Smooth muscle cell (in vitro differentiated cells): ENCODE measurements at regions not wholly inside any gene's neighbourhood (a gene's known extent, or its start where the extent isn't known, plus 50 kb on each side); places are given as distances from the start of the nearest gene placed in this dataset.

ENCODE experiments used
- DNase-seq: peaks from one replicate; lab custom pipeline; 2025; ENCODE audit not compliant: unreplicated experiment; lab: John Stamatoyannopoulos, UW
- H2AFZ ChIP-seq: fragments of 200-600 bp; sonication (generic); 2 replicates; pipeline ENCODE4 v1.6.0; 2016; ENCODE audit warnings: antibody characterized with exemption, low read depth, mild to moderate bottlenecking
- H3F3A ChIP-seq: fragments of 200-600 bp; sonication (generic); 2 replicates; pipeline ENCODE4 v1.6.0; 2017; ENCODE audit warnings: antibody characterized with exemption, low read depth
- H3K27ac ChIP-seq: fragments of 200-600 bp; sonication (generic); 2 replicates; pipeline ENCODE4 v1.5.1; 2016; ENCODE audit warnings: low read depth, mild to moderate bottlenecking
- H3K27me3 ChIP-seq: fragments of 200-600 bp; sonication (generic); 2 replicates; pipeline ENCODE4 v1.6.1; 2016; ENCODE audit warnings: low read depth, mild to moderate bottlenecking
- H3K36me3 ChIP-seq: fragments of 200-600 bp; sonication (generic); 2 replicates; pipeline ENCODE4 v1.5.1; 2016; ENCODE audit warnings: low read depth
- H3K4me1 ChIP-seq: fragments of 200-600 bp; sonication (generic); 2 replicates; pipeline ENCODE4 v1.5.1; 2016; ENCODE audit warnings: low read depth
- H3K4me2 ChIP-seq: fragments of 200-600 bp; sonication (generic); 2 replicates; pipeline ENCODE4 v1.6.0; 2016; ENCODE audit warnings: mild to moderate bottlenecking
- H3K4me3 ChIP-seq: fragments of 200-600 bp; sonication (generic); 2 replicates; pipeline ENCODE4 v1.5.1; 2016; ENCODE audit warnings: mild to moderate bottlenecking
- H3K79me2 ChIP-seq: fragments of 200-600 bp; sonication (generic); 2 replicates; pipeline ENCODE4 v1.6.0; 2016; ENCODE audit warnings: low read depth, mild to moderate bottlenecking
- H3K9ac ChIP-seq: fragments of 200-600 bp; sonication (generic); 2 replicates; pipeline ENCODE4 v1.6.0; 2016; ENCODE audit warnings: low read depth
- H3K9me3 ChIP-seq: fragments of 200-600 bp; sonication (generic); replicated peaks from 2 replicates; pipeline ENCODE4 v1.5.1; 2016; ENCODE audit warnings: low read depth
- H4K20me1 ChIP-seq: fragments of 200-600 bp; sonication (generic); 2 replicates; pipeline ENCODE4 v1.6.0; 2016; ENCODE audit warnings: low read depth
- WGBS: methylation state at CpG from one replicate; pipeline ENCODE4 v1.1.7; 2016; ENCODE audit warnings: low lambda C conversion rate; 5-methylcytosine and 5-hydroxymethylcytosine counted together
- TF ChIP-seq, protein P1 (sequence below): fragments of 200-600 bp; sonication (generic); IDR thresholded peaks from 2 replicates; pipeline ENCODE4 v1.5.1; 2017; ENCODE audit warnings: borderline replicate concordance, mild to moderate bottlenecking, antibody characterized with exemption; ENCODE audit not compliant: insufficient read depth, poor library complexity, severe bottlenecking

GRCh38 chr9:92176068-92176799 is 61.0 kb upstream of the SPTLC1 start:
- Histone ChIP-seq H2AFZ (no peak overlapping the region), H3F3A (peaks cover 4% of the 10 kb centered on the region), H3K79me2 (no peaks in the 10 kb centered on the region), H3K4me3 (no peak overlapping the region), H3K36me3 (no peaks in the 10 kb centered on the region), H3K4me1 (peaks cover 3% of the 10 kb centered on the region), H3K27ac (no peak overlapping the region), H3K27me3 (no peaks in the 10 kb centered on the region), H3K9me3 (no peaks in the 10 kb centered on the region), H3K4me2 (no peak overlapping the region), H4K20me1 (no peaks in the 10 kb centered on the region), H3K9ac (no peak overlapping the region)
- 95% methylated on average over 9 of the region's 9 CpGs for WGBS
- no peak for DNase-seq
- TF ChIP-seq, protein P1, sequence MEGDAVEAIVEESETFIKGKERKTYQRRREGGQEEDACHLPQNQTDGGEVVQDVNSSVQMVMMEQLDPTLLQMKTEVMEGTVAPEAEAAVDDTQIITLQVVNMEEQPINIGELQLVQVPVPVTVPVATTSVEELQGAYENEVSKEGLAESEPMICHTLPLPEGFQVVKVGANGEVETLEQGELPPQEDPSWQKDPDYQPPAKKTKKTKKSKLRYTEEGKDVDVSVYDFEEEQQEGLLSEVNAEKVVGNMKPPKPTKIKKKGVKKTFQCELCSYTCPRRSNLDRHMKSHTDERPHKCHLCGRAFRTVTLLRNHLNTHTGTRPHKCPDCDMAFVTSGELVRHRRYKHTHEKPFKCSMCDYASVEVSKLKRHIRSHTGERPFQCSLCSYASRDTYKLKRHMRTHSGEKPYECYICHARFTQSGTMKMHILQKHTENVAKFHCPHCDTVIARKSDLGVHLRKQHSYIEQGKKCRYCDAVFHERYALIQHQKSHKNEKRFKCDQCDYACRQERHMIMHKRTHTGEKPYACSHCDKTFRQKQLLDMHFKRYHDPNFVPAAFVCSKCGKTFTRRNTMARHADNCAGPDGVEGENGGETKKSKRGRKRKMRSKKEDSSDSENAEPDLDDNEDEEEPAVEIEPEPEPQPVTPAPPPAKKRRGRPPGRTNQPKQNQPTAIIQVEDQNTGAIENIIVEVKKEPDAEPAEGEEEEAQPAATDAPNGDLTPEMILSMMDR, result no peak

GRCh38 chr9:92175441-92175840 is 60.2 kb upstream of the SPTLC1 start:
- no peak overlapping the region for H3K27ac ChIP-seq
- H3K4me1 ChIP-seq, result no peaks in the 10 kb centered on the region
- H3K4me3 ChIP-seq, result no peak overlapping the region
- no peaks in the 10 kb centered on the region for H3K36me3 ChIP-seq
- 98% methylated on average over 2 of the region's 2 CpGs for WGBS
- DNase-seq, result no peak
- H3K4me2 ChIP-seq, result no peak overlapping the region
- TF ChIP-seq, protein P1, result no peak
- no peaks in the 10 kb centered on the region for H3K27me3 ChIP-seq
- no peaks in the 10 kb centered on the region for H4K20me1 ChIP-seq
- H2AFZ ChIP-seq, result no peak overlapping the region
- H3K79me2 ChIP-seq, result no peaks in the 10 kb centered on the region
- no peak overlapping the region for H3K9ac ChIP-seq
- no peaks in the 10 kb centered on the region for H3K9me3 ChIP-seq
- no peaks in the 10 kb centered on the region for H3F3A ChIP-seq

DNA sequence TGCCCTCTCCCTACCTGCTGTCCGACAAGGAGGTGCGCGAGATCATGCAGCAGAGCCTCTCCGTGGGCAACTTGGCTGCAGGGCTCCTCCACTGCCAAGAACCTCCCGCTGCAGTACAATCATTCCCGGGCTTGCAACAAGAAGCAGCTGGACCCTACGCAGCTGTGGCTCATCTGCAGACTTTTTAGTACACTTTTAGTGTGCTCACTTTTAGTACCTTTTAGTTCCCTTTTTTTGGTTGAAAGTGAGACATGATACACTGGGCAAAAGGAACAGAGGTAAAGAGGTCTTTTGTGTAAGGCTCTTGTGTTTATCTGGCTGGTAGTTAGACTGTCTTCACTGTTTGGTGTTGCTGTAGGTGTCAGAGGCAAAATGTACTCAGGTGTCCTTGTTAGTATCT is 58.1 kb upstream of the SPTLC1 start:
- Histone ChIP-seq H3K4me1 (no peaks in the 10 kb centered on the region), H2AFZ (no peak overlapping the region), H3F3A (no peaks in the 10 kb centered on the region), H3K36me3 (no peaks in the 10 kb centered on the region), H3K9ac (no peak overlapping the region), H3K27ac (no peak overlapping the region), H3K9me3 (no peaks in the 10 kb centered on the region), H3K79me2 (no peaks in the 10 kb centered on the region), H3K4me3 (no peak overlapping the region), H4K20me1 (no peaks in the 10 kb centered on the region), H3K4me2 (no peak overlapping the region), H3K27me3 (no peaks in the 10 kb centered on the region)
- WGBS, result 93% methylated on average over 7 of the region's 7 CpGs
- TF ChIP-seq, protein P1, result no peak
- no peak for DNase-seq

DNA sequence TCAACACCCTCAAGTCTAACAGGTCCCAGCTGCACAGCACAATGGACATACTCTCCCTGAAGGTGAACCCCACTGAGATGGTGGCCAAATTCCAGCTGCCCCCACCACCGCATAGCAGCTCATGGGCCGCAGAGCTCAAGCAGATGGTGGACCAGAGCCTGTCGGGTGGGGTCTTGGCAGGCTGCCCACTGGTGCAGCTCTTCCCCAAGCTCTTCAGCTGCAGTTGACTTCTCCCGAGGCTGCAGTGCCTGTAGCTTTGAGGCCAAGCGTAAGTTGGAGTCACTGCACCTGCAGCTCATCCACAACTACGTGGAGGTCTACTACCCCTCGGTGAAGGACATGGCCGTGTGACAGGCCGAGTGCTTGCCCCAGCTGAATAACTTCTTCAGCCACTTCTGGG is 56.6 kb upstream of the SPTLC1 start:
- no peak overlapping the region for H3K4me3 ChIP-seq
- H3F3A ChIP-seq, result no peaks in the 10 kb centered on the region
- no peak for DNase-seq
- H2AFZ ChIP-seq, result no peak overlapping the region
- no peak overlapping the region for H3K27ac ChIP-seq
- H3K4me2 ChIP-seq, result no peak overlapping the region
- H3K4me1 ChIP-seq, result no peaks in the 10 kb centered on the region
- no peaks in the 10 kb centered on the region for H3K79me2 ChIP-seq
- WGBS, result 96% methylated on average over 9 of the region's 9 CpGs
- no peaks in the 10 kb centered on the region for H4K20me1 ChIP-seq
- TF ChIP-seq, protein P1, result no peak
- H3K36me3 ChIP-seq, result no peaks in the 10 kb centered on the region
- H3K27me3 ChIP-seq, result no peaks in the 10 kb centered on the region
- no peaks in the 10 kb centered on the region for H3K9me3 ChIP-seq
- no peak overlapping the region for H3K9ac ChIP-seq
